GM18498 (cell line): ENCODE measurements at regions not wholly inside any gene's neighbourhood (a gene's known extent, or its start where the extent isn't known, plus 50 kb on each side); places are given as distances from the start of the nearest gene placed in this dataset.

Source experiments
- ATAC-seq: cut with Tn5 transposase; IDR thresholded peaks from one replicate; pipeline ENCODE4 v1.9.1; 2021; ENCODE audit warnings: mild to moderate bottlenecking, moderate library complexity; ENCODE audit not compliant: unreplicated experiment

- no peak for ATAC-seq
Observed at GRCh38 chr2:106941372-106941993, 55.5 kb upstream of the ST6GAL2 start.

GRCh38 chr2:106943468-106944200 lies 57.7 kb upstream of the ST6GAL2 start:
- no peak for ATAC-seq

GRCh38 chr2:106944215-106944614 lies 58.2 kb upstream of the ST6GAL2 start:
- no peak for ATAC-seq

- ATAC-seq = no peak
Observed at GRCh38 chr2:106948540-106948939, 62.6 kb upstream of the ST6GAL2 start.

GRCh38 chr2:106953236-106953635 lies 67.3 kb upstream of the ST6GAL2 start:
- ATAC-seq = no peak

- no peak for ATAC-seq
Observed at GRCh38 chr2:106953779-106954178, 67.8 kb upstream of the ST6GAL2 start.

- ATAC-seq = no peak
Observed at GRCh38 chr2:106954304-106954703, 68.3 kb upstream of the ST6GAL2 start.

GRCh38 chr2:106956416-106956815 lies 70.4 kb upstream of the ST6GAL2 start:
- ATAC-seq = no peak

GRCh38 chr2:106956879-106957278 lies 70.9 kb upstream of the ST6GAL2 start:
- no peak for ATAC-seq

- ATAC-seq = no peak
Observed at GRCh38 chr2:106959975-106960682, 74.2 kb upstream of the ST6GAL2 start.

GRCh38 chr2:106960683-106961161 lies 74.8 kb upstream of the ST6GAL2 start:
- ATAC-seq = no peak

GRCh38 chr2:106961328-106961727 lies 75.4 kb upstream of the ST6GAL2 start:
- no peak for ATAC-seq

GRCh38 chr2:106963156-106963555 lies 77.2 kb upstream of the ST6GAL2 start:
- ATAC-seq = no peak

GRCh38 chr2:106963893-106964292 lies 77.9 kb upstream of the ST6GAL2 start:
- ATAC-seq = no peak

GRCh38 chr2:106965611-106966010 lies 79.6 kb upstream of the ST6GAL2 start:
- no peak for ATAC-seq

GRCh38 chr2:106969777-106970176 lies 83.8 kb upstream of the ST6GAL2 start:
- ATAC-seq = no peak

GRCh38 chr2:106970471-106971261 lies 84.7 kb upstream of the ST6GAL2 start:
- ATAC-seq = no peak

GRCh38 chr2:106972782-106973181 lies 86.8 kb upstream of the ST6GAL2 start:
- ATAC-seq = no peak

GRCh38 chr2:106974891-106975290 lies 88.9 kb upstream of the ST6GAL2 start:
- ATAC-seq = no peak

- no peak for ATAC-seq
Observed at GRCh38 chr2:106975641-106976040, 89.7 kb upstream of the ST6GAL2 start.

- no peak for ATAC-seq
Observed at GRCh38 chr2:106976548-106976947, 90.6 kb upstream of the ST6GAL2 start.
